SKM-1 treated with dmso at 0.1 percent for 144 hours (cell line): ENCODE measurements at regions not wholly inside any gene's neighbourhood (a gene's known extent, or its start where the extent isn't known, plus 50 kb on each side); places are given as distances from the start of the nearest gene placed in this dataset.
A peak's percentile ranks its signal among the peaks of the same experiment; 100 is the strongest.
"Not testable (repeated sequence)": the region's sequence is repeated elsewhere in the genome, so short reads cannot be mapped to it uniquely, and the experiment has no call there.

ENCODE experiments used
- DNase-seq: peaks from one replicate; lab custom pipeline; 2025; ENCODE audit not compliant: unreplicated experiment; lab: John Stamatoyannopoulos, UW

- no peak for DNase-seq
Measured at GRCh38 chr17:6893382-6894205, 62.1 kb upstream of the TEKT1 start.

GRCh38 chr17:6894206-6894528 lies 62.6 kb upstream of the TEKT1 start:
- DNase-seq, result no peak

- no peak for DNase-seq
Measured at GRCh38 chr17:6901086-6901485, 69.6 kb upstream of the TEKT1 start.

DNA sequence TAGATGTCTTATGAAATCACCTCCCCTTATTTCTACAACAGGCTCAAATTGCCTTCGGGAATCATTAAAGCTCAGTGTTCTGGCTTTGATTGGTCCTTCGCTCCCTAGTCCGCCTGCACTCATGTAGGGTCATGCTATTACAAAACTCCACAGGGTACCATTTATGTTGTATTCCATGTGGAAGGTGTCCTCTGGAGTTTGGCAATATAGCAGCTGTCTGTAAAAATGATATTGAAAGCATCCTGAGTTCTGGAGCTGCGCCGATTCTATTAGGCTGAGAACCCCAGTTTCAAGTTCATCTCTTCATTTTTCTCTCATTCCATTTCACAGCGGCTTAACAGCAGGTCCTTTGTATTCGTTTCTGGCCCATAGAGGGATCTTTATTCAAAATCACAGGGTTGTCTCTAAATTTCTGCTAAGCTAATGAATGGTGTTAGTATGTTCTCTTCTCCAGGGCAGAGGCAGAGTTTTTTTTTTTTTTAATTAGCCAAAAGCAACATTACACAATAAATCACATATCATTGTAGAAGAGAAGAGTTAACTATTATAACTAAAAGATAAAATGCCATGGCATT lies 71.9 kb upstream of the TEKT1 start:
- no peak for DNase-seq

- DNase-seq, result no peak
Measured at GRCh38 chr17:6908807-6909206, 77.3 kb upstream of the TEKT1 start.

GRCh38 chr17:6910987-6911603 lies 79.6 kb upstream of the TEKT1 start:
- peak; percentile 44 for DNase-seq

DNA sequence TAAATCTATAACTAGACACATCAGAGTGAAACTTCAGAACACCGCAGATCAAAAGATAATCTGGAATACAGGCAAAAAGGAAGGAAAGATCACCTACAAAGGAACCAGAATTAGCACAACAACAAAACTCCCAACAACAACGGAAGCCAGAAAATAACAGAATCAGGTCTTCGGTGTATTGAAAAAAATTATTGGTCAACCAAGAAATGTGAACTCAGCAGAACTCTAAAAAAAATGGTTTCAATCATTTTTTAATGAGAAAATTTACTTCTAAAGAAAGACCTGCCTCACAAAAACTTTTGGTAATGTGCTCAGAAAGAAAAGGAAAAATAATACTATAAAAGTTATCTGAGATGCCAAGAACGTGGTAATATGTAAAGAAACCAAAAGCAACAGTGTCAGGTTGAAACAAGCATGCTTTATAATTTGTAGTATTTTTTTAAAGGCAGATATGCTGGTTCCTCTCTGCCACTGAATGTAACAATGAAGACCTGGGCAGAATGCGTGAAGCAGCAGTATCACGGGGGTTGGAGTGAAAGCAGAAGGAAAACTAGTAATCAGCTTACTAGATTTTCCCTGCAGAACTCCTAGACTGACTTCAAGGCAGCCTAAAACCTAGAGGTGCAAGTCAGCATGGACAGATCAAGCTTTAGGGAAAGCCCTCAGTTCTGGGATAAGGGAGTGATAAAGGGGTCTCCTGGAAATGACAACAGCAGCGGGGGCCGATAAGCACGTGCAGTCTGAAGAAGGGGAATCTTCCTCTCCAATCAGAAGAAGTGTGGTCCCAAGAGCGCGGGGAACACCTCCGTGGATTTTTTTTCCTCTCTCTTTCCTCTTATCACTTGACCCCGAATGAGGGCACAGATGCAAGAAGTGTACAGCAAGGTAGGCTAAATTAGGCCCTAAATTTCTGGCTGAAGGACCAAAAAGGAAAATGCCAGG lies 80.9 kb upstream of the TEKT1 start:
- no peak for DNase-seq

DNA sequence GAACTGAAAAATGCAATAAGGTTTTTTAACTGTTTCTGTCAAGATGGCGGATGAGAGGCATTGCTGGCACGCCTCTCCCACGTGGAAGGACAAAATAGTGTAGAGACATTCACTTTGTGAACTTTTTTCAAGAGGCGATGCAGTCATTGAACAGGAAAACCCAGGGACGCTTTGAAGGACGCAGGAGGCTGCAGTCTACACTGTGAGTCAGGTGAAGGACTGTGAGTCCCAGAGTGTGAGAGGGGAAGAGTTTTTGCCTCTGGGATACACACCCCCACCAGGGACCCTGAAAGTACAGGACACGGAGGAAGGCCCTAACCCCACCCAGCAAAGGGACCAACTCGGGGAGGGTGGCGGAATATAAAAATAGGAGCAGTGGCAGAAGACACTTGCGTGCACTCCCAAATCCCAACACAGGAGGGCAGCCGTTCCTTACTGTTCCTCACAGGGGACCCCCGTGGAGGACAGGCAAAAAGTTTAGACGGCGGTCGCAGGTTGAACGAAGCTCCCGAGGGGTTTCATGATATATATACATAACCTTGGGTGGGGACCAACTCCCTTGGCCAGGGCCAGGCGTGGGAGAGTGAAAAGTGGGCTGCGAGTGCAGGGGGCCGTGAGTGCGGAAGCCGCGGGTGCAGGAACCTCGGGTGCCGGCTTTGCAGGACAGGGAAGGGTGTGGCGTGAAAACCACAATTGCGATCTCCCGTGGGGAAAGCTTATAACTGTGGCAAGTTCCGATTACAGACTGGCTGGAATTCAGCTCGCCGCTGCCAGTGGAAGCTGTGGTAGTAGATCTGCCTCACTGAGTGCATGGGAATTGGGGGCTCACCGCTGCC lies 82.0 kb upstream of the ALOX12 start:
- DNase-seq, result peak; percentile 22

DNA sequence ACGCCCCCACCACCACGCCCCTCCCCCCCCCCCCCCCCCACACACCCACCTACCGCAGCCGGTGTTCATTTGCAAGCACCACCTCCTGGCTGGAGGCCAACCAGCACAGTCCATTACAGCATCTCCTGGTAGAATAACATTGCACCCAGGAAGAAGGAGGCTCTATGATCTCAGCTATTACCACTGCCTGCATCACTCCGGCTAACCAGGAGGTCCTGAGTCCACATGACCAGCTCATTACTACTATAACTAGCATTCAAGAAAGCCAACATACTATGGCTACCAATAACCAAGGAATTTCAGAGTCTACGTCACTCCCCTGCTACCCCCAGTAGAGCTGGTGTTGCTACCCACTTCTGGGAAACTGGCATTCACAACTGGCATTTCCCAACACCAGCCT lies 81.1 kb upstream of the ALOX12 start:
- no peak for DNase-seq

GRCh38 chr17:6915620-6916019 lies 80.2 kb upstream of the ALOX12 start:
- no peak for DNase-seq

DNA sequence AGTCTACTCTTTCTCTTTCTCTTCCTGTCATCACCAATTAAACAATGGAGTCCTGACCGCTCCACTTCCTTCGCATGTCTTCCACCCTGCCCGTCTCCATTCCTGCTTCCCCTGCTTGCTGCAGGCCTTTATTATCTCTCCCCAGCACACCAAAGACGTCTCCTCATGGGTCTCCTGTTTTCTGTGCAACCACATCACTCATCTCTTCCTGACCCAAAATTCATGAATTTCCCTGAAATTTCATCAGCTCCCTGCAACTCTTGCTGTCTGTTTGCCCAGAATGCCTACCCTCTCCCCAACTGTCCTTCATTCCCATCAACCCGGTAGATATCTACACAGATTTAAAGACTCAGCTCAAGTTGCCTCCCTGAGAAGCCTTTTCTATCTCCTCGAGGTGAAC lies 76.7 kb upstream of the ALOX12 start:
- no peak for DNase-seq

DNA sequence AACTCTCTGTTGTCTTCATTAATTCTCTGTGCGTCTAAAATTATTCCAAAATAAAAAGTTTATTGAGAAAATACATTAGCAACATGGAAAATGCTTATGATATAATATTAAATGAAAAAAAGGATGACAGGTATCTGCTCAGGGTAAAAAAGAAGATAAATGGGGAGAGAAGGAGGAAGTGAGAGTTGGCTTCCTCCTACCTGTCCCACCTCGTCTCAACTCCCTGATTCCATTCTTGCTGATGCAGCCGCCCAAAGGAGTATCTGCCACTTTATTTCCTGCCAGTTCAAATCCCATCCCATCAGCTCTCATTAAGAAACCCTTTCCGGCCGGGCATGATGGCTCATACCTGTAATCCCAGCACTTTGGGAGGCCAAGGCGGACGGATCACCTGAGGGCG lies 72.5 kb upstream of the ALOX12 start:
- DNase-seq, result no peak

DNA sequence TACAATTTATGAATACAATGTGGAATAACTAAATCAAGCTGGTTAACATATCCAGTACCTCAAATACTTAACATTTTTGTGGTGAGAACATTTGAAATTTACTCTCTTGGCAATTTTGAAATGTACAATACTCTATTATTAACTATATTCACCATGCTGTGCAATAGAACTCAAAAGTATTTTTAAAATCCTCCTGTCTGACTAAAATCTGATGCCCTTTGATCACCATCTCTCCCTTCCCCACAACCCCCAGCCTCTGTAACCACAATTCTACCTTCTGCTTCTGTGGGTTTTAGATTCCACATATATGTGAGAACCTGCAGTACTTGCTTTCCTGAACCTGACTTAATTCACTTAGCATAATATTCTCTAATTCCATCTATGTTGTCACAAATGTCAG lies 71.6 kb upstream of the ALOX12 start:
- no peak for DNase-seq

GRCh38 chr17:6926667-6927066 lies 69.2 kb upstream of the ALOX12 start:
- no peak for DNase-seq

DNA sequence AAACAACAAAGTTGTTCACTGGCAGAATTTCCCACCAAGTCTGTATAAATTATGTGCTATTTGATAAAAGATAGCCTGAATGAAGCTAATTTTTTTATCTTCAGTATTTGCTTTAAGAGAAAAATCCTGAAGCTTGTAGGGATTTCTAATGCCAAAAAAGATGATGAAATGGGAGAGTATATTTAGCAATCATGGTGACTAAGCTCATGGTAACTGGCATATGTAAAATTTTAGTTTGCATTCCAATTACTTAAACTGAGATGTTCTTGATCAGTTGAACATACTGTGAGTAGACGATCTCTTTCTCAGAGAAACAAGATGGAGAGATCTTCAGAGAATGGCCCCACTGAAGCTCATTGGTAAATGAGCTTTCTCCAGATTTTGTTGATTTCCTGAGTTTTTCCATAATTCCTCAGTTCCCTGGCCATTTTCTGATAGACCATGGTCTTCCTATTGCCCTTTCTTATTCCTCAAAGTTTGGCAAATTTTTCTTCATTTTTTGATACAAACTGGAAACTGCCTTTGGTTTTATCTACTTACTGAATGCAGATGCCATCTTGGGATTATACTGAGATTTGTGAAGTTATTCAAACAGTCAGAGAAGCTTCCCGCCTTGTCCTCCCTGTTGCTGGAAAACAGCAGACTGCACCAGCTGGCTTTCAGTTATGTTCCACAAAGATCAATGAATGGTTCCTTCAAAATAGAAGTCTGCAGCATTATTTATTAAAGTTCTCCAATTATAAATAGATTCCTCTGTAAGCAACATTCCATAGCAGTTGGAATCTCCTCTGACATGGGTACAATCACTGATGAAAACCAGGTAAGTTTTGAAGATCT lies 68.3 kb upstream of the ALOX12 start:
- peak; percentile 1 for DNase-seq

DNA sequence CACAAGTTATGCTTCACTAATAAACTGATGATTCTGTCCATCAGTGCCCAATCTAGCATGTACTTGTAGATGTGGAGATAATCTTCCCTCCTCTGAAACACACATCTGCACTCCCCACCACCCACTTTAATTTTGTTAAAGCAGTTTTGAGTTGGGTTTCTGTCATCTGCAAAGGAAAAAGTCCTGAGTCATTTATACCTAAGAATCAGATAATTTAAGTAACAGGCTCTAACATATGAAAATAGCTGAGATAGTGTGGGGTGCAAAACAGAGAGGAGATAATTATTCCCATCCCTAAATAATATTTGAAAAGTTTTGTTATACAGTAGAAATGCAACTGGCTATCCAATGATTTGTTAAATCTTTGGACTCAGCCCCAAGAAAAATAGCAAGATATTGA lies 67.7 kb upstream of the ALOX12 start:
- DNase-seq, result no peak

- DNase-seq, result no peak
Measured at GRCh38 chr17:6930749-6931148, 65.1 kb upstream of the ALOX12 start.

- not testable (repeated sequence) for DNase-seq
Measured at GRCh38 chr17:6934544-6934943, 61.3 kb upstream of the ALOX12 start.

- no peak for DNase-seq
Measured at GRCh38 chr17:6936370-6937028, 59.4 kb upstream of the ALOX12 start.
